Muscle of leg (tissue), 3 donors: ENCODE measurements at regions not wholly inside any gene's neighbourhood (a gene's known extent, or its start where the extent isn't known, plus 50 kb on each side); places are given as distances from the start of the nearest gene placed in this dataset.

ENCODE experiments used
- DNase-seq: peaks from one replicate; pipeline ENCODE4 v3.0.0; 2013
- H3K27ac ChIP-seq: one replicate; pipeline ENCODE4 v1.5.1; 2013; ENCODE audit warnings: mild to moderate bottlenecking, low read length, control low read depth
- H3K27me3 ChIP-seq: one replicate; pipeline ENCODE4 v1.6.1; 2013; ENCODE audit warnings: low read length; ENCODE audit not compliant: control insufficient read depth, insufficient read depth
- H3K36me3 ChIP-seq: one replicate; pipeline ENCODE4 v1.6.1; 2013; ENCODE audit warnings: low read length; ENCODE audit not compliant: control insufficient read depth, insufficient read depth
- H3K4me1 ChIP-seq: one replicate; pipeline ENCODE4 v1.6.1; 2013; ENCODE audit warnings: low read length; ENCODE audit not compliant: control insufficient read depth, insufficient read depth
- H3K4me3 ChIP-seq: one replicate; pipeline ENCODE4 v1.5.1; 2013; ENCODE audit warnings: low read length, control low read depth
- H3K9me3 ChIP-seq: replicated peaks from 2 replicates; pipeline ENCODE4 v1.6.1; 2013; ENCODE audit warnings: low read depth, low read length; ENCODE audit not compliant: control insufficient read depth
- WGBS: methylation state at CpG from one replicate; pipeline ENCODE4 v1.1.5; 2013; ENCODE audit warnings: missing lambda C conversion rate; ENCODE audit not compliant: insufficient coverage; 5-methylcytosine and 5-hydroxymethylcytosine counted together

DNA sequence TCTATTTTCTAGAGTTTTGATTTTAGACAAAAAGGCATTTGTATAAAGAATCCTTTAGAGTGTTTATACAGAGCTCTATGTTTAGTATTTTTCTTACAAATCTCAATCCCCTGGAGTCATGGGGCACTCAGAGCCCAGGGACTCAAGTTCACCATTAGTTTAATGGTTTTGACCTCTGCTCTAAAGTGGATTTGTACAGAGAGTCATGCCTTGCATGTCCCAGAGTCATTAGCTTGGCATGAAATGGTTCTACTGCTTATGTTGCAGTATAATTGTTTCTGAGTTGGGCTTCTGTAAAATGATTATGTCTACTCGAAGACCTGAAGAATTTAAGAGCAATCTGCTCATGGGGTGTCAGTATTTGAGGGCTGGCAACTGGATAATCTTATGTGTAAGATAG lies 406.2 kb downstream of the DLEU7 start:
- no peaks in the 10 kb centered on the region for H3K27me3 ChIP-seq
- no CpG with 5 or more reads among the region's 1 CpG for WGBS
- H3K27ac ChIP-seq = no peak overlapping the region

DNA sequence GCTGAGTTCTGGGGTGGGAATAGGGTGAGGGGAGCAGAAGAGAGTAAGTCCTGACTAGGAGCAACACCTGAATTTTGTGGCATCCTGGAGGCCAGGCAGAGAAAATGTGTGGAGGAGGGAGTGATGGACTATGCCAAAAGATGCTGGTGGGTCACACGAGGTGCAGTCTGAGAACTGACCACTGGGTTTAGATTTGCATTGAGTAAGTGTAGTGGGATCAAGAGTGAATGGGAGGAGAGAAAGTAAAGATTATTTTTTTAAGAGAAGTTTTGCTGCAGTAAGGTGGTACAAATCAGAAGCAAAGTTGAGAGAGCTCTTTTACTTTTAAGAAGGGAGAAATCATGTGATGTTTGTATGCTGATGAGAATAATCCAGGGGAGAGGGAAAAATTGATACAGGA lies 405.1 kb downstream of the DLEU7 start:
- H3K4me3 ChIP-seq = no peak overlapping the region
- DNase-seq = no peak
- no peak overlapping the region for H3K27ac ChIP-seq
- no peaks in the 10 kb centered on the region for H3K36me3 ChIP-seq
- H3K9me3 ChIP-seq = no peaks in the 10 kb centered on the region
- no peaks in the 10 kb centered on the region for H3K4me1 ChIP-seq
- H3K27me3 ChIP-seq = no peaks in the 10 kb centered on the region
- WGBS = 65% methylated on average over 1 of the region's 1 CpG

More for the DNA sequence above, 406.2 kb downstream of the DLEU7 start:
- H3K4me1 ChIP-seq = no peaks in the 10 kb centered on the region
- no peak overlapping the region for H3K4me3 ChIP-seq
- DNase-seq = no peak
- H3K36me3 ChIP-seq = no peaks in the 10 kb centered on the region
- no peaks in the 10 kb centered on the region for H3K9me3 ChIP-seq

- no peak overlapping the region for H3K27ac ChIP-seq
- no CpG with 5 or more reads among the region's 1 CpG for WGBS
- H3K4me3 ChIP-seq = no peak overlapping the region
- H3K9me3 ChIP-seq = no peaks in the 10 kb centered on the region
- H3K4me1 ChIP-seq = no peaks in the 10 kb centered on the region
- DNase-seq = no peak
- H3K36me3 ChIP-seq = no peaks in the 10 kb centered on the region
- H3K27me3 ChIP-seq = no peaks in the 10 kb centered on the region
Observed at GRCh38 chr13:50441130-50441529, 402.4 kb downstream of the DLEU7 start.

- Histone ChIP-seq H3K27me3 (no peaks in the 10 kb centered on the region), H3K4me1 (peaks cover 2% of the 10 kb centered on the region), H3K4me3 (no peak overlapping the region), H3K36me3 (no peaks in the 10 kb centered on the region), H3K9me3 (no peaks in the 10 kb centered on the region), H3K27ac (no peak overlapping the region)
- DNase-seq = no peak
- 63% methylated on average over 5 of the region's 5 CpGs for WGBS
Observed at GRCh38 chr13:50444726-50445125, 398.8 kb downstream of the DLEU7 start.

DNA sequence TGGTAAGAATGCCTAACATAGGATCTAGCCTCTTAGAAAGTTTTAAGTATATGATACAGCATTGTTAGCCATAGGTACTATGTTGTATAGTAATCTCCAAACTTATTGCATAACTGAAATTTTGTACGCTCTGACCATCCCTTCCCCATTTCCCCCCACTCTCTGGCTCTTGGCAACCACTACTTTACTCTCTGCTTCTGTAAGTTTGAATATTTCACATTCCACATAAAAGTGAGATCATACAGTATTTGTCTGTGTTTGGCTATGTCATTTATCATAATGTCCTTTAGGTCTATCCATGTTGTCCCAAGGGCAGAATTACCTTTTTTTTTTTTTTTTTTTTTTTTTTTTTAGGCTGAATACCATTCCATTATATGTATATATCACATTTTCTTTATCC lies 396.9 kb downstream of the DLEU7 start:
- Histone ChIP-seq H3K4me3 (no peak overlapping the region), H3K4me1 (peaks cover 2% of the 10 kb centered on the region), H3K27ac (no peak overlapping the region), H3K9me3 (no peaks in the 10 kb centered on the region), H3K36me3 (no peaks in the 10 kb centered on the region), H3K27me3 (no peaks in the 10 kb centered on the region)
- DNase-seq = no peak
- no CpG with 5 or more reads among the region's 1 CpG for WGBS

GRCh38 chr13:50448535-50448998 lies 394.9 kb downstream of the DLEU7 start:
- Histone ChIP-seq H3K27ac (peak overlapping the region; percentile 26), H3K4me3 (no peak overlapping the region), H3K9me3 (no peaks in the 10 kb centered on the region), H3K4me1 (peaks cover 7% of the 10 kb centered on the region), H3K36me3 (no peaks in the 10 kb centered on the region), H3K27me3 (no peaks in the 10 kb centered on the region)
- DNase-seq = no peak
- WGBS = no CpG with 5 or more reads among the region's 1 CpG

- DNase-seq = no peak
- Histone ChIP-seq H3K27ac (no peak overlapping the region), H3K4me3 (no peak overlapping the region), H3K27me3 (no peaks in the 10 kb centered on the region), H3K9me3 (no peaks in the 10 kb centered on the region), H3K4me1 (peaks cover 7% of the 10 kb centered on the region), H3K36me3 (no peaks in the 10 kb centered on the region)
- WGBS = 90% methylated on average over 2 of the region's 2 CpGs
Observed at GRCh38 chr13:50449465-50449864, 394.0 kb downstream of the DLEU7 start.

DNA sequence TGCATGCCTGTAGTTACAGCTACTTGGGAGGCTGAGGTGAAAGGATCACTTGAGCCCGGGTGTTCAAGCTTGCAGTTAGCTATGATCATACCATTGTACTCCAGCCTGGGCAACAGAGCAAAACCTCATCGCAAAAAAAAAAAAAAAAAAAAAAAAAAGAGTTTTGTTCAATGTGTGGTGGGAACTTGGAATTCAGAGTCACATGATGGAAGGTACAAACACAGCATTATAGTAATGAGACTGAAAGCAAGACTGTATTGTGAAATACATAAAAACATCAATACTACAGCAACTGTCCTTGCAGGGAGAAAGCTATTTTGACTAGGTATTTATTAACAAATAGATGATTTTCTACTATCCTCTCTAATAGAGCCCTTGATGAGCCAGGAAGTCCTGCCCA lies 393.2 kb downstream of the DLEU7 start:
- Histone ChIP-seq H3K4me1 (peaks cover 7% of the 10 kb centered on the region), H3K27ac (no peak overlapping the region), H3K36me3 (no peaks in the 10 kb centered on the region), H3K27me3 (no peaks in the 10 kb centered on the region), H3K4me3 (no peak overlapping the region), H3K9me3 (no peaks in the 10 kb centered on the region)
- no CpG with 5 or more reads among the region's 2 CpGs for WGBS
- DNase-seq = no peak

- Histone ChIP-seq H3K27ac (no peak overlapping the region), H3K4me1 (peaks cover 11% of the 10 kb centered on the region), H3K4me3 (no peak overlapping the region), H3K27me3 (no peaks in the 10 kb centered on the region), H3K9me3 (no peaks in the 10 kb centered on the region), H3K36me3 (no peaks in the 10 kb centered on the region)
- DNase-seq = no peak
- 88% methylated on average over 2 of the region's 3 CpGs for WGBS
Observed at GRCh38 chr13:50451609-50452008, 391.9 kb downstream of the DLEU7 start.

GRCh38 chr13:50452028-50452427 lies 391.5 kb downstream of the DLEU7 start:
- Histone ChIP-seq H3K9me3 (no peaks in the 10 kb centered on the region), H3K27ac (no peak overlapping the region), H3K36me3 (no peaks in the 10 kb centered on the region), H3K4me3 (no peak overlapping the region), H3K4me1 (peaks cover 11% of the 10 kb centered on the region), H3K27me3 (no peaks in the 10 kb centered on the region)
- DNase-seq = no peak
- no CpG with 5 or more reads among the region's 1 CpG for WGBS

GRCh38 chr13:50452756-50453155 lies 390.7 kb downstream of the DLEU7 start:
- H3K36me3 ChIP-seq = no peaks in the 10 kb centered on the region
- WGBS = 29% methylated on average over 1 of the region's 2 CpGs
- H3K4me1 ChIP-seq = peaks cover 11% of the 10 kb centered on the region
- no peaks in the 10 kb centered on the region for H3K27me3 ChIP-seq
- no peak overlapping the region for H3K27ac ChIP-seq
- H3K9me3 ChIP-seq = no peaks in the 10 kb centered on the region
- peak; percentile 58 for DNase-seq
- no peak overlapping the region for H3K4me3 ChIP-seq
